ENCODE measurements at regions not wholly inside any gene's neighbourhood (a gene's known extent, or its start where the extent isn't known, plus 50 kb on each side); places are given as distances from the start of the nearest gene placed in this dataset.

DNA sequence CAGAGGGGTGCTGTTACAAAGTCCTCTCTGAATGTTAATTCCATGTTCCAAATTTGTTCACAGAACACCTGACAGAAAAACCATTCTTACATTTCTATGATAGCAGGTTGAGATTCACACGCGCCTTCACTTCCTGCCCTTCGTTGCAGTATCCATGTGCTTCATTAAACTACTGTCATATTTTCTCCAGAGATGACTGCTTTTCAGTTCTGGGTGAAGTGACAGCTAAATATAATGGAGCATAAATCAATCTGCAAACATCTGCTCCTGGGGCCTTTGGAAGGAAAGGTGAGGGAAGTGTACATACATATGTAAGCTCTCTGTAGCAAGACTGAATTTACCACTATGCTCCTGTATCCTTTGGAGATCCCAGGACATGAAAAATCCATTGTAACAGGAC, 750.2 kb downstream of the HDGFL1 start:
- H3K27ac ChIP-seq: no peak overlapping the region
- DNase-seq (ENCODE audit: low read depth, low spot score): no peak

DNA sequence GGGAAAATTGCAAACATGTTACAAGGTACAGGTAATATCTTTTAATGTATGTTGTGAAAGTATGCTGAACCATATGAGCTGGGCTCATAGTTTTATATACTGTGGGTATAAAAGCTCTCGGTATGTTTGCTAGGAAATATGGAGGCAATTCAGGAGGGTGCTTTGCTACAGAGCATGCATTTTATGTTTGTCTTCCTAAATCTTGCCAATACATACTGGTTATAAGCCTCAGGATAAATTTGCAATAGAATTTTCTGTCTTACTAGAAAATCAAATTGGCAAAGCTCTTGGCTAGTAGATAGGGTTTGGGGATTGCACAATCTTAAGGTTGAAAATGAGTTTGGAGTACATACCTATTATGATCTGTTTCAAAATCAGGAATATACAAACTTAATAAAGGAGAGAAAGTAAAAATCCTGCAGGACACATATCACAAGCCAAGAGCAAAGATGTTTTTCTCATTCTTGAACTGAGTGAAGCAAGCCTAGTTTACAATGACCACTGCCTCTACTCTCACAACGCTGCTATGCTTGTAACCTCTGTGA, 751.2 kb downstream of the HDGFL1 start:
- no peak overlapping the region for H3K27ac ChIP-seq
- no peak for DNase-seq (ENCODE audit: low read depth, low spot score)

DNA sequence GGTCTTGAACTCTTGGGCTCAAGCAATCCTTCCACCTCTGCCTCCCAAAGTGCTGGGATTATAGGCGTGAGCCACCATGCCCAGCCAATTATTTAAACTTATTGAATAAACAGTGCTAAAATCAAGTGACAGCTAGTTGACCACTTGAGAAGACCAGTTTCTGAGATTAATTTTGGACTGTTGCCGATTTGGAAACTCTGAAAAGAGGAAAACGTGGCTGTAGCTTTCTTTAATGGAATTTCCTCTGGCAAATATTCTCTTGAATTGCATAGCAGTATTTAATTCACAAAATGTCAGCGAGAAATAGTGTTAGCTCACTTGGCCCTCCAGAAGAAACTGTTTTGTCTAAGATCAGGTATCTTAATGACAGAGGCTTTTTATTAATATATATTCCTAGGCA, 754.5 kb downstream of the HDGFL1 start:
- no peak for DNase-seq (ENCODE audit: low read depth, low spot score)
- no peak overlapping the region for H3K27ac ChIP-seq

DNA sequence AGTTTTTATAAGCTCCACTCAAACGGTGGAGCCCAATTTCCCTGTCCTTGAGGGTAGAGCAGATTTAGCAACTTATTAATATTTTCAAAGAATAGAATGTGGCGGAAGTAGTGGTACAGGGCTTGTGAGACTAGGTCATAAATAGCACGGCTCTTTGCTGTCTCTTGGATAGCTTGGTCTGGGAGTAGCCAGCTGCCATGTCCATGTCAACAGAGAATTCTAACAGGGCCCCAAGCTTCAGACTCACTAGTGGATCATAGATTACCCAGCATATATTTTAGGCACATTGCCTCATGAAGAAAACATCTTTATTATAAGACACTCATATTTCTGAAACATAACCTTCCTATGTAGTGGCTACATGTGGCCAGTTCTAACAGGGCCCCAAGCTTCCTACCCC, 755.7 kb downstream of the HDGFL1 start:
- no peak for DNase-seq (ENCODE audit: low read depth, low spot score)
- H3K27ac ChIP-seq: no peak overlapping the region

DNA sequence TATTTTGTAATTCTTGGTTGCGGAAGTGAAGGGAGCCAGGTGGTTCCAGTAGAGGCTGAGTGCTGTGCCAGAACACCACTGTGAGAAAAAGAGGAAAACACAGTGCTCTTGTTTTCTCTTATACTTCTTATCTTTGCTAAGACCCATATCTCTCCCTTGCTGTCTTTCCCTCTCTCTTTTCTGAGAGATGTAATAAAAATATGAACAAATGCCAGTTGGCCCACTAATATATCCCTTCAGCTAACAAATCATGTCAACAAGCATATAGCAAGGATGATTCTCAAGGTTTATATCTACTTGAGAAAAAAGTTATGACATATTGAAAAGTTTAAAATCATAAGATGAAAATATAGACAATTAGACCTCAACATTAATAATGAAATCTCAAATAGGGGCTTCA, 758.3 kb downstream of the HDGFL1 start:
- H3K27ac ChIP-seq: no peak overlapping the region
- no peak for DNase-seq (ENCODE audit: low read depth, low spot score)

GRCh38 chr6:23329086-23329485, 759.7 kb downstream of the HDGFL1 start:
- no peak for DNase-seq (ENCODE audit: low read depth, low spot score)
- no peak overlapping the region for H3K27ac ChIP-seq

GRCh38 chr6:23330632-23331031, 761.3 kb downstream of the HDGFL1 start:
- H3K27ac ChIP-seq: no peak overlapping the region
- DNase-seq (ENCODE audit: low read depth, low spot score): no peak

DNA sequence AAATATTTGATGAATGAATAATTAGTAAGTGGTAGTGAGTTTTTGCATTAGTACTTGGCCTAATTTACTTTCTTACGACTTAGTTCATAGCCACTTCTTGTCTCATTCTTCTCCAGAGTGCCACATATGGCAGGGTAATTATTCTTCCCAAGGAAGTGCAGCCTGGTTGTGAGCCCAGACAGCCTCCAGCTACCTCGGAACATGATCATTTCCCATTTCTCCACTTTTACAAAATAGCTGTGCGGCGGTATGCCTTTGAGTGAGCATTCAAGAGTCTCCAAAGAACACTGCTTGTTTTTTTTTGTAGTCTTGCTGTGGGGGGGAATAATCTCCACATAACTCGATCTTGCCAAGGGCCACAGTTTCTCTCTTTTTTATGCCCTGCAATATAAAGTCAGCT, 765.0 kb downstream of the HDGFL1 start:
- DNase-seq (ENCODE audit: low read depth, low spot score): no peak
- H3K27ac ChIP-seq: no peak overlapping the region

DNA sequence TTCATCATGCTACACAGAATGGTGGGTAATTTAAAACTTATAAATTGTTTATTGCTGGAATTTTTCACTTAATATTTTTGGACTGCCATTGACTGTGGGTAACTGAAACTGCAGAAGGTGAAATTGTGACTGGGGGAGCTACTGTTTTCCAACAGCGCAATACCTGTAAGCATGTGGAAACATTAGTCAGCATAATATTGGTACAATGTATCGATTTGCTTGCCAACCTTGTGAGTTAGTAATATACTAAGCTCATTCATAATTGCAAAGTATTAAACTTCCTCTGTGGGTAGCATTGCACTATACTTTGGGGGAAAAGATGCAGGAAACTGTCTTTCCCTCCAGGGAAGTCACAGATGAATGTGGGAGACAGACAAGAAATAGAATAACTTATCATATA, 766.5 kb downstream of the HDGFL1 start:
- no peak for DNase-seq (ENCODE audit: low read depth, low spot score)
- no peak overlapping the region for H3K27ac ChIP-seq

DNA sequence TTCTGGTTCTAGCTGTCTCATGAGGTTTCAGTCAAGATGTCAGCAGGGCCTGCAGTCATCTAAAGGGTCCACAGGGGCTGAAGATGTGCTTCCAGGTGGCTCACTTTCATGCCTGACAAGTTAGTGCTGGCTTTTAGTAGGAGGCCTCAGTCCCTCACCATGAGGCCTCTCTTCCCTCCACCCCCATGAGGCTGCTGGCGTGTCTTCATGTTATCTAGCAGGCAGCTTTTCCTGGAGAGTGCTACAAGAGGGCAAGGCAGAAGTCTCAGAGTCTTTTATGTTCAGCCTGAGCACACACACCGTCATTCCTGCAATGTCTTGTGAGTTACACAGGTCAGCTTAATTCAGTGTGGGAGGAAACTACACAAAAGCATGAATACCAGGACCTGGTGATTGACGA, 769.9 kb downstream of the HDGFL1 start:
- H3K27ac ChIP-seq: no peak overlapping the region
- no peak for DNase-seq (ENCODE audit: low read depth, low spot score)

DNA sequence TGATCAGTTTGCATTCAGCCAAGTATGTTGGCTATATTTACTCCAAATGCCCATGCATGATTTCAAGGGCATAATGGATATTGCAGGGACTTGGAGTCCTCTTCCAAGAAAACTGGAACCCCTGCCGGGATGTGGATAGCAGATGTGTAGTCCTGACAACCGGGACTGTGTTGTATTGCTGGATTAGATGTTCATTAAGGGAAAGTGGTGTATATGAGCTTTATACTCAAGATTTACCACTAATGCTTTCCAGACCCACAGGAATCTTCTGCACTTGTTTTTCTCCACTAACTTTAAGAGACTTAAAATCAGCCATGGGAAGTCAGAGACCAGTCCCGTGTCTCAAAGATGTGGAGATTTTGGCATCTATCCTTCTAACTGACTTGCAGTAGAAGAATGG, 770.9 kb downstream of the HDGFL1 start:
- H3K27ac ChIP-seq: no peak overlapping the region
- no peak for DNase-seq (ENCODE audit: low read depth, low spot score)

DNA sequence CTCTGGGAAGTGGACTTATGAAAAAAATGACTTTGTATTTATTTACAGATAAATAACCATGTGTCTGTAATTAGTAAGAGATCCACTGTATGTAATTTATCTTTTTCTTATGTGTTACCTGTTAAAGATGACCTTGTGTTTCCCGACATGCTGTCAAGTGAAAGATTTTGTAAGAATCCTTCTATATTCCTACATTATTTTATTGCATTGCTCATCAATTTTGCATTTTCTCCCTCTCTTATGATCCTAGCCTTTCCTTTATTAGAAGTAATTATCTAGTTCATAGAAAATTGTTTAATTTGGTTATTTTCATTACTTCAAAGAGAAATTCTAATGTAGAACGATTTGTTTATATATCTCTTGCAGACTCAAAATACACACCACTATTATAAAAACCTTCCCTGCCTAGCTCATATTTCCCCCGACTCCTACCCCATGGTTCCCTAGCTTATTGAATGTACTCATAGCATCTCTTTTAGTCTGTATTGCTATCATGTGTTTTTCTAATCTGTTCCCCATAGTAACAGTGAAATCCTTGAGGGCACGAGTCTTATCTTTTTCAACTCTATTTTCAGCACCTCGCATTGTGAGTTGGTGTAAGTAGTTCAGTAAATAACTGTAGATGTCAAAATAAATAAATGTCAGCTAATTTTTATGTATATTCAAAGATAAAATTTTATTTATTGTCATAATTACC, 774.4 kb downstream of the HDGFL1 start:
- DNase-seq (ENCODE audit: low read depth, low spot score): no peak
- H3K27ac ChIP-seq: no peak overlapping the region

- no peak for DNase-seq (ENCODE audit: low read depth, low spot score)
Measured at GRCh38 chr6:23348185-23348584, 777.8 kb upstream of the NRSN1 start.

DNA sequence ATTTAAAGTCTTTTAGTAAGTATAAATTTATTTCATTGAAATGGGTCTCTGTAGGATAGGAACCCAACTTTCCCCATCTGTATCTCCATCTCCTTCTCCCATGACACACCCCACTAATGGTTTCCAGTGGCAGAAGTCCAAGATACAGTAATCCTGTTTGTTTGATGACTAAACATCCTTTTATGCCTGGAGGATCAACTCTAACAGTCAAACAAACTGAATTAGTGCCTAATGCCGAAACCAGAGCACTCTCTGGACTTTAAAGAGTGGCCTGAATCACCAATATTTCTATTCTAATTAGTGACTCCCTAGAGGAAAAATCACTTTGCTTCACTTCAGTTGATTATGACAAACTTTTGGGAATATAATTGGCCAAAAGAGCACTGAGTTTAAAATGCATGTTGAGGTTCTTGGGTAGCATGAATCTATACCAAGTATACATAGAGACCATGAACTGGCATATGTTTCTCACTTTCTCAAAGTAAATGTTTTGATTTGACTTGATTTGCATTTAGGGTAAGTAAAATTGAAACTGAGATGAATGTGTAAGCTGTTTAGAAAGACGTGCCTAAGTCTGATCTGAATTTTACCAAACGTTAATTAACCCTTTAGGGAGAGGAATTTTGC, 776.4 kb upstream of the NRSN1 start:
- peak overlapping the region; percentile 57 for H3K27ac ChIP-seq
- peak; percentile 85 for DNase-seq (ENCODE audit: low read depth, low spot score)

More at GRCh38 chr6:23348185-23348584, 777.8 kb upstream of the NRSN1 start:
- no peak overlapping the region for H3K27ac ChIP-seq

- peak overlapping the region; percentile 57 for H3K27ac ChIP-seq
- peak; percentile 67 for DNase-seq (ENCODE audit: low read depth, low spot score)
Measured at GRCh38 chr6:23350752-23351453, 775.1 kb upstream of the NRSN1 start.

- no peak overlapping the region for H3K27ac ChIP-seq
- no peak for DNase-seq (ENCODE audit: low read depth, low spot score)
Measured at GRCh38 chr6:23354004-23354403, 772.0 kb upstream of the NRSN1 start.

GRCh38 chr6:23357185-23357766, 768.7 kb upstream of the NRSN1 start:
- no peak for DNase-seq (ENCODE audit: low read depth, low spot score)
- H3K27ac ChIP-seq: no peak overlapping the region

DNA sequence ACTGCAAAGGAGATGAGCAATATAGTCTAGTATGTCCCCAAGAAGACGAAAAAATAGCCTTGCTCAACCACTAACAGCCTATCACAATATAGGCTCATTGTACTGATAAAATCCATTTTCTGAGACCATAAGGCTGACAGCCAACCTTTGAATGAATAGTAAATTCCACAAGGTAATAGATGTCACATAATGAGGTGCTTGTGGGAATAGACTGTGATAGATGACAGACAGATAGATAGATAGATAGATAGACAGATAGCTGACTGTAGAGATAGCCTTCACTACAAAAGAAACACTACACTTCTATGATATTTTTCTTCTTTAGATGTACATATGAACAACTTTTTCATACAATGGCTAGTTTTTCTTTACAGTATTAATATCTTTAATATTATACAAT, 760.3 kb upstream of the NRSN1 start:
- no peak overlapping the region for H3K27ac ChIP-seq
- DNase-seq (ENCODE audit: low read depth, low spot score): no peak

DNA sequence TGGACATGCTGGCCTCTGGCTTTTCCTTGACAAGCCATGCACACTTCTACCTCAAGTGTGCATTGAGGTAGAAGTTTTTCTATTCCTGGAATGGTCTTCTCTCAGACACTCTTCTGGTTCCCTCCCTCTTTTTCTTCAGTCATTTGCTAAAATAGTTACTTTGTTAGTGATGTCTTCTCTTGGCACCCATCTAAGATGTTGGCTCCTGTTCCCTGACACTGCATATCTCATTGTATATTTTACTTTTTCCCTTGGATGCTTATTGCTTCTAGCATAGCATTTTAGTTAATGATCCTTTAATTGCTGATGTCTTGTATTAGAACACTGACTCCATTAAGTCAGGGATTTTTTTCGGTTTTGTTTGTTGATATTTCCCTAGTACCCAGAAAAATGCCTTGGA, 758.7 kb upstream of the NRSN1 start:
- no peak overlapping the region for H3K27ac ChIP-seq
- no peak for DNase-seq (ENCODE audit: low read depth, low spot score)

GRCh38 chr6:23368557-23368956, 757.5 kb upstream of the NRSN1 start:
- no peak for DNase-seq (ENCODE audit: low read depth, low spot score)
- no peak overlapping the region for H3K27ac ChIP-seq

DNA sequence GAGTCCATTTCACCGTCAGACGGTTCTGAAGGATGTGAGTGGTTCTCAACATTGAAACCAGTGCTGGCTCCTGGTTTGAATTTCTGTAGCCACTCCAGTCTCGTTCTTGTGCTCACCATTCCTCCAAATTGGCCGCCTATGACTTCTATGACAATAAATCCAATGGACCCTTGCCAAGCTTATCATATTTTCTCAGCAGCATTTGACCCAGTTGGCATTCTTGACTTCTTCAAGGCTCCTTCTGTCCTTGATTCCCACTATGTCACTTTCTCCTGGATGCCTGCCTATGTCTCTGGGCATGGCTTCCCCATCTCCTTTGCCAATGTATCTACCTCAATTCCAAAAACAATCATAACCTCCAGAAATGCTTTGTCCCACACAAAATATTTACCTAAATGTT, 756.0 kb upstream of the NRSN1 start:
- H3K27ac ChIP-seq: no peak overlapping the region
- no peak for DNase-seq (ENCODE audit: low read depth, low spot score)

Data from epithelial cell of prostate (primary cell).